H9 (cell line): ENCODE measurements at regions not wholly inside any gene's neighbourhood (a gene's known extent, or its start where the extent isn't known, plus 50 kb on each side); places are given as distances from the start of the nearest gene placed in this dataset.

Experiments
- DNase-seq: peaks from one replicate; pipeline ENCODE4 v3.0.0-alpha.2; 2017
- H2AFZ ChIP-seq: one replicate; pipeline ENCODE4 v1.6.1; 2013; ENCODE audit warnings: mild to moderate bottlenecking, low read length, control low read depth, moderate library complexity
- H2AK5ac ChIP-seq: 2 replicates; pipeline ENCODE4 v1.6.1; 2013; ENCODE audit warnings: low read length, control low read depth, mixed read lengths; ENCODE audit not compliant: insufficient read length
- H2BK120ac ChIP-seq: one replicate; pipeline ENCODE4 v1.6.1; 2013; ENCODE audit warnings: low read depth, mild to moderate bottlenecking, low read length, control low read depth, inconsistent platforms; ENCODE audit not compliant: poor library complexity, severe bottlenecking
- H2BK12ac ChIP-seq: 2 replicates; pipeline ENCODE4 v1.6.1; 2013; ENCODE audit warnings: low read length, control low read depth, mixed read lengths, low read depth; ENCODE audit not compliant: insufficient read length
- H2BK15ac ChIP-seq: 2 replicates; pipeline ENCODE4 v1.6.1; 2013; ENCODE audit warnings: low read depth, low read length, control low read depth
- H2BK20ac ChIP-seq: one replicate; pipeline ENCODE4 v1.6.1; 2013; ENCODE audit warnings: low read depth, mild to moderate bottlenecking, low read length, control low read depth, inconsistent platforms; ENCODE audit not compliant: poor library complexity, severe bottlenecking
- H2BK5ac ChIP-seq: 2 replicates; pipeline ENCODE4 v1.6.1; 2013; ENCODE audit warnings: low read length, control low read depth, mixed read lengths; ENCODE audit not compliant: insufficient read length
- H3K14ac ChIP-seq: 2 replicates; pipeline ENCODE4 v1.6.1; 2013; ENCODE audit warnings: low read length, control low read depth; ENCODE audit not compliant: insufficient read depth
- H3K18ac ChIP-seq: 2 replicates; pipeline ENCODE4 v1.6.1; 2013; ENCODE audit warnings: low read depth, mild to moderate bottlenecking, mixed read lengths, low read length, control low read depth; ENCODE audit not compliant: insufficient read length
- H3K23ac ChIP-seq: 2 replicates; pipeline ENCODE4 v1.6.1; 2013; ENCODE audit warnings: low read length, control low read depth, mixed read lengths, low read depth; ENCODE audit not compliant: insufficient read length
- H3K23me2 ChIP-seq: 2 replicates; pipeline ENCODE4 v1.6.1; 2013; ENCODE audit warnings: low read depth, mild to moderate bottlenecking, mixed read lengths, low read length, control low read depth; ENCODE audit not compliant: insufficient read length, poor library complexity, severe bottlenecking
- H3K27ac ChIP-seq: 2 replicates; pipeline ENCODE4 v1.5.1; 2013; ENCODE audit warnings: low read length, control low read depth, mixed read lengths, low read depth; ENCODE audit not compliant: insufficient read length
- H3K27me3 ChIP-seq: 2 replicates; pipeline ENCODE4 v1.6.1; 2013; ENCODE audit warnings: low read length, control low read depth, inconsistent platforms; ENCODE audit not compliant: insufficient read depth
- H3K4ac ChIP-seq: 2 replicates; pipeline ENCODE4 v1.6.1; 2013; ENCODE audit warnings: low read depth, mild to moderate bottlenecking, control low read depth, inconsistent platforms, low read length, moderate library complexity
- H3K4me1 ChIP-seq: 2 replicates; pipeline ENCODE4 v1.6.1; 2013; ENCODE audit warnings: low read length, control low read depth, inconsistent platforms; ENCODE audit not compliant: insufficient read depth
- H3K4me2 ChIP-seq: 2 replicates; pipeline ENCODE4 v1.6.1; 2013; ENCODE audit warnings: low read length, control low read depth, mixed read lengths; ENCODE audit not compliant: insufficient read length, insufficient read depth
- H3K56ac ChIP-seq: 2 replicates; pipeline ENCODE4 v1.6.1; 2013; ENCODE audit warnings: low read depth, mild to moderate bottlenecking, mixed read lengths, low read length, control low read depth; ENCODE audit not compliant: insufficient read length
- H3K79me1 ChIP-seq: 2 replicates; pipeline ENCODE4 v1.6.1; 2013; ENCODE audit warnings: low read depth, mild to moderate bottlenecking, moderate library complexity, low read length, control low read depth, inconsistent platforms; ENCODE audit not compliant: insufficient read depth, poor library complexity, severe bottlenecking
- H3K79me2 ChIP-seq: 2 replicates; pipeline ENCODE4 v1.6.1; 2013; ENCODE audit warnings: low read length, control low read depth, inconsistent platforms; ENCODE audit not compliant: insufficient read depth
- H3K9ac ChIP-seq: 2 replicates; pipeline ENCODE4 v1.6.1; 2013; ENCODE audit warnings: low read length, control low read depth, mixed read lengths; ENCODE audit not compliant: insufficient read length; ENCODE audit errors: extremely low read depth
- H3K9me3 ChIP-seq: one replicate; pipeline ENCODE4 v1.6.1; 2013; ENCODE audit warnings: low read depth, low read length, inconsistent platforms; ENCODE audit not compliant: control insufficient read depth
- H3T11ph ChIP-seq: one replicate; pipeline ENCODE4 v1.6.1; 2013; ENCODE audit warnings: mild to moderate bottlenecking, low read length, control low read depth, inconsistent platforms
- H4K20me1 ChIP-seq: one replicate; pipeline ENCODE4 v1.6.1; 2013; ENCODE audit not compliant: control insufficient read depth, insufficient read length, insufficient read depth
- H4K5ac ChIP-seq: 2 replicates; pipeline ENCODE4 v1.6.1; 2013; ENCODE audit warnings: low read depth, mild to moderate bottlenecking, mixed read lengths, low read length, control low read depth; ENCODE audit not compliant: insufficient read length
- H4K8ac ChIP-seq: replicated peaks from 2 replicates; pipeline ENCODE4 v1.6.1; 2013; ENCODE audit warnings: low read length, control low read depth, mixed read lengths, low read depth; ENCODE audit not compliant: insufficient read length
- H4K91ac ChIP-seq: 2 replicates; pipeline ENCODE4 v1.6.1; 2013; ENCODE audit warnings: low read depth, mild to moderate bottlenecking, moderate library complexity, mixed read lengths, low read length, control low read depth; ENCODE audit not compliant: insufficient read length
- H3K27ac Mint-ChIP-seq, 3 experiments: 2 replicates in 2 of 3; 3 replicates in 1 of 3; pipeline ENCODE4 v1.8.0; 2020 to 2021; ENCODE audit warnings: mixed read lengths in 3 of 3, mild to moderate bottlenecking in 1 of 3, moderate library complexity in 1 of 3
- H3K27me3 Mint-ChIP-seq: 2 replicates; pipeline ENCODE4 v1.8.0; 2021; ENCODE audit warnings: low read depth, mild to moderate bottlenecking, moderate library complexity, mixed read lengths
- H3K36me3 Mint-ChIP-seq, 3 experiments: 2 replicates in 2 of 3; 3 replicates in 1 of 3; pipeline ENCODE4 v1.8.0; 2020 to 2021; ENCODE audit warnings: low read depth in 3 of 3, mixed read lengths in 3 of 3; ENCODE audit not compliant: insufficient read depth in 1 of 3
- H3K4me1 Mint-ChIP-seq, 2 experiments: 2 replicates each; pipeline ENCODE4 v1.8.0; 2020; ENCODE audit warnings: mixed read lengths in 2 of 2
- H3K4me3 Mint-ChIP-seq, 2 experiments: 2 replicates in 1 of 2; 3 replicates in 1 of 2; pipeline ENCODE4 v1.8.0; 2020 to 2021; ENCODE audit warnings: mild to moderate bottlenecking in 2 of 2, mixed read lengths in 2 of 2, moderate library complexity in 1 of 2
- H3K9me3 Mint-ChIP-seq, 2 experiments: 2 replicates in 1 of 2; 3 replicates in 1 of 2; pipeline ENCODE4 v1.8.0; 2020; ENCODE audit warnings: mild to moderate bottlenecking in 2 of 2, mixed read lengths in 2 of 2, moderate library complexity in 1 of 2
- WGBS: extraction: QIAGEN DNeasy Blood & Tissue Kit; methylation state at CpG from one replicate; pipeline ENCODE4 v1.1.7; 2013; ENCODE audit warnings: missing lambda C conversion rate, low lambda C conversion rate, mixed read lengths; ENCODE audit not compliant: insufficient read length; ENCODE audit errors: extremely low coverage; 5-methylcytosine and 5-hydroxymethylcytosine counted together
- TF ChIP-seq, protein P1 (sequence below): fragments of 200-600 bp; sonication (generic); conservative IDR thresholded peaks from 3 replicates; pipeline ENCODE4 v1.8.0; 2021; ENCODE audit warnings: antibody characterized with exemption, mild to moderate bottlenecking

DNA sequence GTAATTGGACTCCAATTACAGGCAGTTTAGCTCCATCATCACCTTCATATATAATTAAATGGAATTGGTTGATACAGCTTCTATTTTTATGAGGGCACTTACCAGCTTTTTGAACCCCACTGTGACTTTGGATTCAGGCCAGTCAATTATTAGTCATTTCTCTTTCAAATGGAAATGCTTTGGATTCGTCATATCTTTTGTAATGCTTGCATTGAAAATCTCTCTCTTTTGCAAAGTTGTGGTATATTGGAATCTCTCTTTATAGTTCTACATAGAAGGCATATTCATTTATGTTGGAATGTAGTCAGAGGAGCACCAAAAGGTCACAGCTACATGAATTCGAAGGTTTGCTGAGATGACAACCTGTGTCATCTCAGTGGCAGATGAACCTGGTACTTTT, 1074.3 kb upstream of the SLC10A2 start:
- Histone ChIP-seq H3K27ac (no peak overlapping the region), H4K5ac (no peak overlapping the region), H2BK20ac (no peak overlapping the region), H4K8ac (no peak overlapping the region), H3K9me3 (no peaks in the 10 kb centered on the region), H3K23ac (no peak overlapping the region), H3K14ac (no peak overlapping the region), H4K20me1 (no peaks in the 10 kb centered on the region), H2BK120ac (no peak overlapping the region), H4K91ac (no peak overlapping the region), H2AK5ac (no peak overlapping the region), H2BK5ac (no peak overlapping the region), H3K4ac (no peak overlapping the region), H3T11ph (no peak overlapping the region), H3K18ac (no peak overlapping the region), H3K79me1 (no peaks in the 10 kb centered on the region), H3K4me1 (no peaks in the 10 kb centered on the region), H3K56ac (no peak overlapping the region), H3K27me3 (no peaks in the 10 kb centered on the region), H3K79me2 (no peaks in the 10 kb centered on the region), H3K4me2 (no peak overlapping the region), H3K9ac (no peak overlapping the region), H3K23me2 (no peaks in the 10 kb centered on the region), H2BK15ac (no peak overlapping the region), H2AFZ (no peak overlapping the region), H2BK12ac (no peak overlapping the region)
- DNase-seq = no peak
- no peak overlapping the region for H3K27ac Mint-ChIP-seq
- WGBS = no CpG with 5 or more reads among the region's 2 CpGs
- no peaks in the 10 kb centered on the region for H3K9me3 Mint-ChIP-seq
- H3K4me3 Mint-ChIP-seq = no peak overlapping the region
- no peaks in the 10 kb centered on the region for H3K36me3 Mint-ChIP-seq
- TF ChIP-seq, protein P1, sequence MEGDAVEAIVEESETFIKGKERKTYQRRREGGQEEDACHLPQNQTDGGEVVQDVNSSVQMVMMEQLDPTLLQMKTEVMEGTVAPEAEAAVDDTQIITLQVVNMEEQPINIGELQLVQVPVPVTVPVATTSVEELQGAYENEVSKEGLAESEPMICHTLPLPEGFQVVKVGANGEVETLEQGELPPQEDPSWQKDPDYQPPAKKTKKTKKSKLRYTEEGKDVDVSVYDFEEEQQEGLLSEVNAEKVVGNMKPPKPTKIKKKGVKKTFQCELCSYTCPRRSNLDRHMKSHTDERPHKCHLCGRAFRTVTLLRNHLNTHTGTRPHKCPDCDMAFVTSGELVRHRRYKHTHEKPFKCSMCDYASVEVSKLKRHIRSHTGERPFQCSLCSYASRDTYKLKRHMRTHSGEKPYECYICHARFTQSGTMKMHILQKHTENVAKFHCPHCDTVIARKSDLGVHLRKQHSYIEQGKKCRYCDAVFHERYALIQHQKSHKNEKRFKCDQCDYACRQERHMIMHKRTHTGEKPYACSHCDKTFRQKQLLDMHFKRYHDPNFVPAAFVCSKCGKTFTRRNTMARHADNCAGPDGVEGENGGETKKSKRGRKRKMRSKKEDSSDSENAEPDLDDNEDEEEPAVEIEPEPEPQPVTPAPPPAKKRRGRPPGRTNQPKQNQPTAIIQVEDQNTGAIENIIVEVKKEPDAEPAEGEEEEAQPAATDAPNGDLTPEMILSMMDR = no peak
- H3K4me1 Mint-ChIP-seq = peaks cover 24 to 26% of the 10 kb centered on the region in 2 experiments
- H3K27me3 Mint-ChIP-seq = no peaks in the 10 kb centered on the region
